Ovary (tissue), 3 donors: ENCODE measurements at regions not wholly inside any gene's neighbourhood (a gene's known extent, or its start where the extent isn't known, plus 50 kb on each side); places are given as distances from the start of the nearest gene placed in this dataset.

Experiments
- EP300 ChIP-seq: sonication (generic); formaldehyde crosslinking; IDR thresholded peaks from one replicate; pipeline ENCODE4 v1.6.1; 2017; ENCODE audit warnings: antibody characterized with exemption
- POLR2A ChIP-seq: fragments of 450-650 bp; IDR thresholded peaks from one replicate; pipeline ENCODE4 v1.6.1; 2017; ENCODE audit warnings: antibody characterized with exemption, mild to moderate bottlenecking, moderate library complexity
- TF ChIP-seq, protein P1 (sequence below), 3 donors: fragments of 450-650 bp in 2 of 3; fragments of 200-600 bp in 1 of 3; IDR thresholded peaks; one replicate each; pipeline versions ENCODE4 v1.5.1 to v1.8.0; 2016 to 2022; ENCODE audit warnings: antibody characterized with exemption in 3 of 3, mild to moderate bottlenecking in 1 of 3
- donor health status: DM: no; HTN: no; CAD: no.

DNA sequence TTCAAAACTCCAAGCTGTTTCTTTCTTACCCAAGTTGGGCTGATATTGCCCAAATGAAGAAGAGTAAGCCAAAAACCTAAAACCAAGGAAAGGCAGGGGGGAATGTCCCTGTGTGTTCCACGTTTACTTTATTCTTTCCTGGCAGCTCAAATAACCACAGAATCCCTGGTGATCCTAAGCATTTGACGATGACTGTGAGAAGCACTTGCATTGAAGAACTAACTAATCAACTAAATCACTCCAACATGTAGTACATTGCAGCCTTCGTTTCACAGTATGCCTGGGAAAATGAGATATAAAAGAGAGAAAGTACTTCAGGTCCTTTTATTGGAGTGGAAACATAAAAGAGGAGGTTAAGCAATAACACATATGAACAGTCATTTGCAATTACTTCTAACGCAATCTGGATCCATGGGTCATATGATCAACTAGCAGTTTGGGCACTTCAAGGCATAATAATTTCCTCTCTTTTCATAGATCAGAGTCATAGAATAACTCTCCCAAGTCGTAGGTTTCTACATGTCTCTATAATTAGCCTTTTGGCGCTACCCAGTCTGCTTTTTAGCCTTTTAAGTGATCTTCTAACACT, 338.4 kb downstream of the TMEM167A start:
- TF ChIP-seq, protein P1, sequence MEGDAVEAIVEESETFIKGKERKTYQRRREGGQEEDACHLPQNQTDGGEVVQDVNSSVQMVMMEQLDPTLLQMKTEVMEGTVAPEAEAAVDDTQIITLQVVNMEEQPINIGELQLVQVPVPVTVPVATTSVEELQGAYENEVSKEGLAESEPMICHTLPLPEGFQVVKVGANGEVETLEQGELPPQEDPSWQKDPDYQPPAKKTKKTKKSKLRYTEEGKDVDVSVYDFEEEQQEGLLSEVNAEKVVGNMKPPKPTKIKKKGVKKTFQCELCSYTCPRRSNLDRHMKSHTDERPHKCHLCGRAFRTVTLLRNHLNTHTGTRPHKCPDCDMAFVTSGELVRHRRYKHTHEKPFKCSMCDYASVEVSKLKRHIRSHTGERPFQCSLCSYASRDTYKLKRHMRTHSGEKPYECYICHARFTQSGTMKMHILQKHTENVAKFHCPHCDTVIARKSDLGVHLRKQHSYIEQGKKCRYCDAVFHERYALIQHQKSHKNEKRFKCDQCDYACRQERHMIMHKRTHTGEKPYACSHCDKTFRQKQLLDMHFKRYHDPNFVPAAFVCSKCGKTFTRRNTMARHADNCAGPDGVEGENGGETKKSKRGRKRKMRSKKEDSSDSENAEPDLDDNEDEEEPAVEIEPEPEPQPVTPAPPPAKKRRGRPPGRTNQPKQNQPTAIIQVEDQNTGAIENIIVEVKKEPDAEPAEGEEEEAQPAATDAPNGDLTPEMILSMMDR (IDR thresholded peaks at IDR 0.05) = no peak
- no peak for TF ChIP-seq EP300
- TF ChIP-seq POLR2A = no peak
